H1 (cell line): ENCODE measurements at regions not wholly inside any gene's neighbourhood (a gene's known extent, or its start where the extent isn't known, plus 50 kb on each side); places are given as distances from the start of the nearest gene placed in this dataset.

Experiments
- MAFK ChIP-seq: IDR thresholded peaks from 2 replicates; pipeline ENCODE4 v1.6.1; 2012; ENCODE audit warnings: low read depth, mild to moderate bottlenecking, improper control_type of control experiment, low read length
- POLR2AphosphoS5 ChIP-seq: IDR thresholded peaks from 2 replicates; pipeline ENCODE4 v1.6.1; 2011; ENCODE audit warnings: low read depth, low read length
- TF ChIP-seq, protein P1 (sequence below), 3 experiments: IDR thresholded peaks; 1 replicate in 2 of 3; 2 replicates in 1 of 3; pipeline versions ENCODE4 v1.5.1 to v1.6.1; 2011; ENCODE audit warnings: low read length in 3 of 3, mild to moderate bottlenecking in 3 of 3, inconsistent platforms in 2 of 3, low read depth in 1 of 3, moderate library complexity in 1 of 3; ENCODE audit not compliant: insufficient read depth in 1 of 3; ENCODE audit errors: control extremely low read depth in 1 of 3

DNA sequence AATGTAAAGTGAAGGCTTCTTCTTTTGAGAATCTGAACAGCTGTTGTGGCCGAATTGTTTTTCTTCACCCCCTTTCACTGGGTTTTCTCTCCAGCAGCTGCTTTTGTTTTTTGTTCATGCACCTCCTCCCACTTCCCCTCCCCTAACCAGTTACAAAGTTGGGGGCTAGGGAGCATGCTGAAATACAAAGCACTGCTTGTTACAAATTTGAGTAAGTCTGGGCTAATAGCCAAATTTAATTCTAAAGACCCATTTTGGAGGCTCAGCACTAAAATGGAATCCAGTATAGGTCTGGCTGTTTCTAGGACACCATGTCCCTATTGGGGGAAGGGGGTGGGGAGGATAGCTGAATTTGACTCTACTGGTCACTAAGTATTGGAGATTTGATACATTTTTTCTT is 89.2 kb upstream of the GPM6B start:
- TF ChIP-seq, protein P1, sequence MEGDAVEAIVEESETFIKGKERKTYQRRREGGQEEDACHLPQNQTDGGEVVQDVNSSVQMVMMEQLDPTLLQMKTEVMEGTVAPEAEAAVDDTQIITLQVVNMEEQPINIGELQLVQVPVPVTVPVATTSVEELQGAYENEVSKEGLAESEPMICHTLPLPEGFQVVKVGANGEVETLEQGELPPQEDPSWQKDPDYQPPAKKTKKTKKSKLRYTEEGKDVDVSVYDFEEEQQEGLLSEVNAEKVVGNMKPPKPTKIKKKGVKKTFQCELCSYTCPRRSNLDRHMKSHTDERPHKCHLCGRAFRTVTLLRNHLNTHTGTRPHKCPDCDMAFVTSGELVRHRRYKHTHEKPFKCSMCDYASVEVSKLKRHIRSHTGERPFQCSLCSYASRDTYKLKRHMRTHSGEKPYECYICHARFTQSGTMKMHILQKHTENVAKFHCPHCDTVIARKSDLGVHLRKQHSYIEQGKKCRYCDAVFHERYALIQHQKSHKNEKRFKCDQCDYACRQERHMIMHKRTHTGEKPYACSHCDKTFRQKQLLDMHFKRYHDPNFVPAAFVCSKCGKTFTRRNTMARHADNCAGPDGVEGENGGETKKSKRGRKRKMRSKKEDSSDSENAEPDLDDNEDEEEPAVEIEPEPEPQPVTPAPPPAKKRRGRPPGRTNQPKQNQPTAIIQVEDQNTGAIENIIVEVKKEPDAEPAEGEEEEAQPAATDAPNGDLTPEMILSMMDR (IDR thresholded peaks at IDR 0.05; ENCODE audit: control extremely low read depth in 1 of 3, insufficient read depth in 1 of 3, low read depth in 1 of 3, low read length in 3 of 3), result no peak
- no peak for TF ChIP-seq POLR2AphosphoS5
- TF ChIP-seq MAFK, result no peak
